Left renal pelvis (tissue), 4 donors: ENCODE measurements at regions not wholly inside any gene's neighbourhood (a gene's known extent, or its start where the extent isn't known, plus 50 kb on each side); places are given as distances from the start of the nearest gene placed in this dataset.
A peak's percentile ranks its signal among the peaks of the same experiment; 100 is the strongest.
"Not testable (repeated sequence)": the region's sequence is repeated elsewhere in the genome, so short reads cannot be mapped to it uniquely, and the experiment has no call there.

Experiments
- DNase-seq, 4 donors: peaks; one replicate each; pipeline ENCODE4 v3.0.0-alpha.2; 2013; ENCODE audit warnings: low read depth in 4 of 4, low spot score in 3 of 4

- DNase-seq, result no peak
Observed at GRCh38 chr2:117336496-117336895, 478.0 kb upstream of the DDX18 start.

- not testable (repeated sequence) for DNase-seq
Observed at GRCh38 chr2:117337981-117338380, 476.5 kb upstream of the DDX18 start.

GRCh38 chr2:117339980-117340379 lies 474.5 kb upstream of the DDX18 start:
- no peak for DNase-seq

- DNase-seq, result no peak
Observed at GRCh38 chr2:117341690-117342089, 472.8 kb upstream of the DDX18 start.

- no peak for DNase-seq
Observed at GRCh38 chr2:117342415-117342814, 472.1 kb upstream of the DDX18 start.

GRCh38 chr2:117349687-117350086 lies 464.8 kb upstream of the DDX18 start:
- no peak for DNase-seq

GRCh38 chr2:117351396-117351795 lies 463.1 kb upstream of the DDX18 start:
- DNase-seq, result no peak

GRCh38 chr2:117359266-117359914 lies 455.1 kb upstream of the DDX18 start:
- DNase-seq, result no peak

GRCh38 chr2:117360586-117360985 lies 453.9 kb upstream of the DDX18 start:
- DNase-seq, result no peak

GRCh38 chr2:117378653-117379052 lies 435.8 kb upstream of the DDX18 start:
- DNase-seq, result no peak

GRCh38 chr2:117379928-117380327 lies 434.6 kb upstream of the DDX18 start:
- no peak for DNase-seq

GRCh38 chr2:117383997-117384396 lies 430.5 kb upstream of the DDX18 start:
- DNase-seq, result not testable (repeated sequence)

GRCh38 chr2:117396161-117396560 lies 418.3 kb upstream of the DDX18 start:
- no peak for DNase-seq

GRCh38 chr2:117401582-117401981 lies 412.9 kb upstream of the DDX18 start:
- no peak for DNase-seq

- no peak for DNase-seq
Observed at GRCh38 chr2:117406443-117406842, 408.0 kb upstream of the DDX18 start.

GRCh38 chr2:117407746-117408145 lies 406.7 kb upstream of the DDX18 start:
- no peak for DNase-seq

- no peak for DNase-seq
Observed at GRCh38 chr2:117409443-117409842, 405.0 kb upstream of the DDX18 start.

GRCh38 chr2:117411983-117412382 lies 402.5 kb upstream of the DDX18 start:
- DNase-seq, result no peak

- no peak for DNase-seq
Observed at GRCh38 chr2:117432746-117433145, 381.7 kb upstream of the DDX18 start.

- DNase-seq, result no peak
Observed at GRCh38 chr2:117436697-117437096, 377.8 kb upstream of the DDX18 start.

GRCh38 chr2:117470311-117471095 lies 344.0 kb upstream of the DDX18 start:
- DNase-seq, result peak; percentile 5 to 12 (median 8)

GRCh38 chr2:117481608-117482007 lies 332.9 kb upstream of the DDX18 start:
- DNase-seq, result no peak
